ENCODE measurements at regions not wholly inside any gene's neighbourhood (a gene's known extent, or its start where the extent isn't known, plus 50 kb on each side); places are given as distances from the start of the nearest gene placed in this dataset.

DNA sequence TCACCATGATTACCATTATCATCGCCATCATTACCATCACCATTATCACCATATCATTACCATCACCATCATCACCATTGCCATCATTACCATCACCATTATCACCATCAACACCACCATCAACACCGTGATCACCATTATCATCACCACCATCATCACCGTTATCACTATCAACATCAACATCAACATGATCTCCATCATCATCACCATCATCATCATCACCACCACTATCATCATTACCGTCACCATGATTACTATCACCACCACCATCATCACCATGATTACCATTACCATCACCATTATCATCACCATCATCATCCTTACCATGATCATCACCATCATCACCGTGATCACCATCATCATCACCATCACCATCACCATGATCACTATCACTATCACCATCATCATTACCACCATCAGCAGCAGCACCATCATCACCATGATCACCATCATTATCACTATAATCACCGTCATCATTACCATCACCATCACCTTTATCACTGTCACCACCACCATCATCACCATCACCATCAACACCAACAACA is 753.7 kb downstream of the BRD1 start:
- TF ChIP-seq, protein P1, sequence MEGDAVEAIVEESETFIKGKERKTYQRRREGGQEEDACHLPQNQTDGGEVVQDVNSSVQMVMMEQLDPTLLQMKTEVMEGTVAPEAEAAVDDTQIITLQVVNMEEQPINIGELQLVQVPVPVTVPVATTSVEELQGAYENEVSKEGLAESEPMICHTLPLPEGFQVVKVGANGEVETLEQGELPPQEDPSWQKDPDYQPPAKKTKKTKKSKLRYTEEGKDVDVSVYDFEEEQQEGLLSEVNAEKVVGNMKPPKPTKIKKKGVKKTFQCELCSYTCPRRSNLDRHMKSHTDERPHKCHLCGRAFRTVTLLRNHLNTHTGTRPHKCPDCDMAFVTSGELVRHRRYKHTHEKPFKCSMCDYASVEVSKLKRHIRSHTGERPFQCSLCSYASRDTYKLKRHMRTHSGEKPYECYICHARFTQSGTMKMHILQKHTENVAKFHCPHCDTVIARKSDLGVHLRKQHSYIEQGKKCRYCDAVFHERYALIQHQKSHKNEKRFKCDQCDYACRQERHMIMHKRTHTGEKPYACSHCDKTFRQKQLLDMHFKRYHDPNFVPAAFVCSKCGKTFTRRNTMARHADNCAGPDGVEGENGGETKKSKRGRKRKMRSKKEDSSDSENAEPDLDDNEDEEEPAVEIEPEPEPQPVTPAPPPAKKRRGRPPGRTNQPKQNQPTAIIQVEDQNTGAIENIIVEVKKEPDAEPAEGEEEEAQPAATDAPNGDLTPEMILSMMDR (IDR thresholded peaks at IDR 0.05), result no peak
- Histone ChIP-seq H3K4me3 (no peak overlapping the region), H3K27ac (no peak overlapping the region)
- DNase-seq (ENCODE audit: low spot score), result no peak

DNA sequence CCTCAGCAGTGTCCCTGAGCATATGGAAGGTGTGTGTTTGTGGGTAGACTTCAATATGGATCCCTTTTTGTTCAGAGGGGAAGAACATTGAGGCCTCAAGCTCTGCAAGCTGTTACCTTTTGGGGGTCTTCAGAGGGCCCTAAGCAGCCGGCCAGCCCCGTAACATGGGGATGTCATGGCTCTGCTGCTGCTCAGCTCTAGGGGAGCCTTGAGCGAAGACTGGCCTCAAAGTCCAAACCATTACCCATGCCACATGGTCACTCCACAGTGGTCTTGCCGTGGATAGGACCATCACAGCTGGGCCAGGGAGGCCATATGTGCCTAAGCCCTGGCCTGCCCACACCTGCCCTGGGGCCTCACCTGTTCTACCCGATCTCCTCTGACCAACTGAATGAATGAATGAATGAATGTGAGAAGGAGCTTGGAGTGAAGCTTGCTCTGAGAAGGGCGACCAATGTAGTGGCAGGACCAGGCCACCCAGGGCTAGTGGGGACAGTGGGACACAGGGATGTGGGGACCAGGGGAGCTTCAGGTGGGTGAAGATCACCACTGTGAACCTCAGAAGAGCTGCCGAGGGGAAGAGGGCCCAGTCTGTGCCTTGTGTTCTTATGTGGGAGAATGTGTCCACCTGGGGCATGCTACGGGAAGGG is 754.6 kb downstream of the BRD1 start:
- H3K27ac ChIP-seq, result no peak overlapping the region
- no peak overlapping the region for H3K4me3 ChIP-seq
- no peak for DNase-seq (ENCODE audit: low spot score)
- TF ChIP-seq, protein P1 (IDR thresholded peaks at IDR 0.05), result no peak

GRCh38 chr22:49070501-49070900 is 757.2 kb downstream of the BRD1 start:
- TF ChIP-seq, protein P1 (IDR thresholded peaks at IDR 0.05), result no peak
- no peak for DNase-seq (ENCODE audit: low spot score)

DNA sequence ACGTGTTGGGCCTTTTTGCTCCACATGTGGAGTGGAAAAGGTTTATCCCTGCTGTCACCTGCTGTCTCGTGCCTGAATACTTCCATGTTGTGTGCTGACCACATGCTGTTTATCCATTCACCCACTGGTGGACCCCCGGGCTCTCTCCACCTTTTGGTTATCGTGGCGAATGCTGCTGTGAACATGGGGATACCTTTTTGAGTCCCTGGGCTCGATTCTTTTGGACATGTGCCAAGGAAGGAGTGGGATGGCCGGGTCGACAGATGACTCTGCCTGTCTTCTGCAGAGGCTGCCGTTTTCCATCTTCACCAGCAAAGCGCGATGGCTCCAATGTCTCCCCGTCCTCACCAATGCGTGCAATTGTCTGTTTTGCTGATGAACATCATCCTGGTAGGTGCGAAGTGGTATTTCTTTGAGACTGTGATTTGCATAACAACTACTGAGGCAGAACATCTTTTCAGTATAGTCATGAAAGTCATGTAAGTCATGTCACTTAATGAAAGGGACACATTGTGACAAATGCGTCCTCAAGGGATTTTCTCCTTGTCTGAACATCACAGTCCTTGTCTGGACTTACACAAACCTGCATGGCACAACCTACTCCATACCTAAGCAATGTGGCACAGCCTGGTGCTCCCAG is 758.7 kb downstream of the BRD1 start:
- TF ChIP-seq, protein P1 (IDR thresholded peaks at IDR 0.05), result no peak
- no peak overlapping the region for H3K27ac ChIP-seq
- H3K4me3 ChIP-seq, result no peak overlapping the region
- no peak for DNase-seq (ENCODE audit: low spot score)

More at GRCh38 chr22:49070501-49070900, 757.2 kb downstream of the BRD1 start:
- H3K27ac ChIP-seq, result no peak overlapping the region
- H3K4me3 ChIP-seq, result no peak overlapping the region

DNA sequence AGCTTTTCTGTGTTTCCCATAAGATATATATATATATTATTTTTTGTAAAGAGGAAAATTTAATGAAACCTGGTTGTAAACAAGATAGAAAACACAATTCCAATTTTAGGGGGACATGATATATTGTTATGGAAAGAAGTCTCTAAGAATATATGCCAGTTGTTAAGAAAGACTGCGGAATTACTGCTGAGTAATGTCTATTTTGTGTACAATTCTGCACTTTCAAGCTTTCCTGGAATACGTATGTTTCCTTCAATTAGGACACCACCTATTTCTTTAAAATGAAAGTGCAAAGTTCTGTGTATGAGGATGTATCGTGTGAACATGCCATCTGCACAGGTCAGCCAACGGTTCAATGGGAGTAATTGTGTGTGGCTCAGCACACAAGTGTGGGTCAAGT is 760.2 kb downstream of the BRD1 start:
- no peak for DNase-seq (ENCODE audit: low spot score)
- TF ChIP-seq, protein P1 (IDR thresholded peaks at IDR 0.05), result no peak
- no peak overlapping the region for H3K4me3 ChIP-seq
- H3K27ac ChIP-seq, result no peak overlapping the region

DNA sequence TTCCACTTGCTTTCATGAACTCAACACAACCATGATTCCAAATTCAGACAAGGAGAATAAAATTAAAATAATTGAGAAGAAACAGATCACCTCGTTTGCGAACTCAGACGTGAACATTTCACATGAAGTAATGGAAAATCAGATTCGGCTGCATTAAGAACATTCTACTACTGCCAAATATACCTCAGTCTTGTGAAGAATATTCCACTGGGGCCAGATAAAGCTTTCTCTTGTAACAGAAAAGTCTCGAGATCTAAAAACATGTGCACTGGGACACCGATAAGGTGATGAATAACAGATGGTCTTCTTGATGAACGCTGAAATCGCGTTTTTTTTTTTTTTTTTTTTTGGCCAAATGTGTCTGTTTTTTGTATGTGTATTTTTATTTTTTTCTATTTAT is 761.1 kb downstream of the BRD1 start:
- Histone ChIP-seq H3K4me3 (no peak overlapping the region), H3K27ac (no peak overlapping the region)
- DNase-seq (ENCODE audit: low spot score), result no peak
- TF ChIP-seq, protein P1 (IDR thresholded peaks at IDR 0.05), result no peak

GRCh38 chr22:49064836-49065235 is 762.8 kb downstream of the BRD1 start:
- no peak for DNase-seq (ENCODE audit: low spot score)
- no peak overlapping the region for H3K4me3 ChIP-seq
- TF ChIP-seq, protein P1 (IDR thresholded peaks at IDR 0.05), result no peak

More at GRCh38 chr22:49064836-49065235, 762.8 kb downstream of the BRD1 start:
- no peak overlapping the region for H3K27ac ChIP-seq
